HEK293 (cell line): ENCODE measurements at regions not wholly inside any gene's neighbourhood (a gene's known extent, or its start where the extent isn't known, plus 50 kb on each side); places are given as distances from the start of the nearest gene placed in this dataset.

ENCODE experiments used
- CTCF ChIA-PET: fragments of 350-600 bp; formaldehyde crosslinking; extraction: SDS; loops from one replicate; lab custom pipeline; 2021; ENCODE audit warnings: antibody characterized with exemption; lab: Yijun Ruan, JAX
- POLR2A ChIA-PET: fragments of 300-600 bp; formaldehyde crosslinking; extraction: SDS; loops from one replicate; lab custom pipeline; 2020; ENCODE audit warnings: antibody characterized with exemption, inconsistent platforms; lab: Yijun Ruan, JAX
- H3K27ac ChIP-seq: fragments of 200-500 bp; sonication (Bioruptor generic); 2 replicates; pipeline ENCODE4 v1.5.1; 2014; ENCODE audit warnings: low read depth, low read length, control low read depth, inconsistent platforms; ENCODE audit errors: extremely low read depth
- H3K36me3 ChIP-seq, 2 experiments: fragments of 200-500 bp in 1 of 2; sonication (Bioruptor generic) in 1 of 2; 1 replicate in 1 of 2; 2 replicates in 1 of 2; pipeline ENCODE4 v1.5.1; 2014 to 2017; ENCODE audit warnings: inconsistent platforms in 2 of 2, low read length in 2 of 2; ENCODE audit not compliant: control insufficient read depth in 2 of 2, insufficient read depth in 1 of 2
- H3K4me1 ChIP-seq: fragments of 200-500 bp; sonication (Bioruptor generic); 2 replicates; pipeline ENCODE4 v1.5.1; 2014; ENCODE audit warnings: mild to moderate bottlenecking, low read length, inconsistent platforms; ENCODE audit not compliant: control insufficient read depth, insufficient read depth
- H3K4me3 ChIP-seq: 2 replicates; pipeline ENCODE4 v1.5.1; 2011; ENCODE audit warnings: low read depth, mild to moderate bottlenecking, control low read depth, low read length, moderate library complexity
- H3K9me3 ChIP-seq: fragments of 200-500 bp; sonication (Bioruptor generic); 2 replicates; pipeline ENCODE4 v1.5.1; 2014; ENCODE audit warnings: low read depth, low read length, inconsistent platforms; ENCODE audit not compliant: control insufficient read depth, insufficient read depth
- FEZF1 ChIP-seq: fragments of 450-650 bp; formaldehyde crosslinking; IDR thresholded peaks from 2 replicates; pipeline ENCODE4 v1.5.1; 2016; ENCODE audit warnings: missing biosample characterization, missing genetic modification characterization
- HOXA7 ChIP-seq: sonication (generic); formaldehyde crosslinking; IDR thresholded peaks from 2 replicates; pipeline ENCODE4 v1.8.1; 2022; ENCODE audit warnings: missing genetic modification reagents, borderline replicate concordance
- HOXD13 ChIP-seq: sonication (generic); formaldehyde crosslinking; IDR thresholded peaks from 2 replicates; pipeline ENCODE4 v1.8.0; 2022; ENCODE audit warnings: missing genetic modification reagents, borderline replicate concordance
- KLF8 ChIP-seq: fragments of 450-650 bp; formaldehyde crosslinking; IDR thresholded peaks from 2 replicates; pipeline ENCODE4 v1.5.1; 2016; ENCODE audit warnings: missing biosample characterization, missing genetic modification characterization
- OSR2 ChIP-seq: fragments of 450-650 bp; formaldehyde crosslinking; IDR thresholded peaks from 2 replicates; pipeline ENCODE4 v1.5.1; 2016; ENCODE audit warnings: missing biosample characterization, missing genetic modification characterization
- OVOL3 ChIP-seq: fragments of 450-650 bp; formaldehyde crosslinking; IDR thresholded peaks from 2 replicates; pipeline ENCODE4 v1.5.1; 2016; ENCODE audit warnings: missing biosample characterization, missing genetic modification characterization
- SCRT2 ChIP-seq: fragments of 450-650 bp; formaldehyde crosslinking; IDR thresholded peaks from 2 replicates; pipeline ENCODE4 v1.5.1; 2016; ENCODE audit warnings: missing biosample characterization, missing genetic modification characterization
- YY2 ChIP-seq: fragments of 450-650 bp; formaldehyde crosslinking; IDR thresholded peaks from 2 replicates; pipeline ENCODE4 v1.5.1; 2016; ENCODE audit warnings: missing biosample characterization, missing genetic modification characterization
- ZBTB20 ChIP-seq: fragments of 450-650 bp; formaldehyde crosslinking; IDR thresholded peaks from 2 replicates; pipeline ENCODE4 v1.5.1; 2016; ENCODE audit warnings: missing biosample characterization, missing genetic modification characterization
- ZNF157 ChIP-seq: fragments of 450-650 bp; formaldehyde crosslinking; IDR thresholded peaks from 2 replicates; pipeline ENCODE4 v1.5.1; 2016; ENCODE audit warnings: missing biosample characterization, missing genetic modification characterization
- ZNF169 ChIP-seq: fragments of 450-650 bp; formaldehyde crosslinking; IDR thresholded peaks from 2 replicates; pipeline ENCODE4 v1.5.1; 2016; ENCODE audit warnings: missing biosample characterization, missing genetic modification characterization
- ZNF211 ChIP-seq: fragments of 450-650 bp; formaldehyde crosslinking; IDR thresholded peaks from 2 replicates; pipeline ENCODE4 v1.5.1; 2016; ENCODE audit warnings: low read depth, missing biosample characterization, missing genetic modification characterization
- ZNF416 ChIP-seq: fragments of 450-650 bp; formaldehyde crosslinking; IDR thresholded peaks from 2 replicates; pipeline ENCODE4 v1.5.1; 2016; ENCODE audit warnings: missing biosample characterization, missing genetic modification characterization
- ZNF426 ChIP-seq: fragments of 450-650 bp; formaldehyde crosslinking; IDR thresholded peaks from 2 replicates; pipeline ENCODE4 v1.5.1; 2017; ENCODE audit warnings: missing biosample characterization, missing genetic modification characterization, mild to moderate bottlenecking, inconsistent platforms, moderate library complexity
- ZNF510 ChIP-seq: fragments of 450-650 bp; formaldehyde crosslinking; IDR thresholded peaks from 2 replicates; pipeline ENCODE4 v1.5.1; 2018; ENCODE audit warnings: mild to moderate bottlenecking, missing genetic modification characterization, missing biosample characterization; ENCODE audit not compliant: insufficient replicate concordance
- ZNF610 ChIP-seq: fragments of 450-650 bp; formaldehyde crosslinking; IDR thresholded peaks from 2 replicates; pipeline ENCODE4 v1.5.1; 2016; ENCODE audit warnings: missing biosample characterization, missing genetic modification characterization, borderline replicate concordance
- ZNF623 ChIP-seq: fragments of 450-650 bp; formaldehyde crosslinking; IDR thresholded peaks from 2 replicates; pipeline ENCODE4 v1.5.1; 2016; ENCODE audit warnings: missing biosample characterization, missing genetic modification characterization
- ZNF626 ChIP-seq: fragments of 450-650 bp; sonication (Bioruptor Pico); formaldehyde crosslinking; IDR thresholded peaks from 2 replicates; pipeline ENCODE4 v1.5.1; 2018; ENCODE audit warnings: missing biosample characterization, missing genetic modification characterization, inconsistent platforms
- ZNF629 ChIP-seq: fragments of 450-650 bp; formaldehyde crosslinking; IDR thresholded peaks from 2 replicates; pipeline ENCODE4 v1.5.1; 2017; ENCODE audit warnings: missing biosample characterization, missing genetic modification characterization
- TF ChIP-seq, protein P1 (sequence below): fragments of 450-650 bp; formaldehyde crosslinking; conservative IDR thresholded peaks from 2 replicates; pipeline ENCODE4 v1.5.1; 2016; ENCODE audit warnings: low read depth, missing biosample characterization, missing genetic modification characterization
- TF ChIP-seq, protein P2 (sequence below): fragments of 450-650 bp; IDR thresholded peaks from 2 replicates; pipeline ENCODE4 v1.5.1; 2018; ENCODE audit warnings: missing biosample characterization, missing genetic modification characterization
- TF ChIP-seq, protein P3 (sequence below): fragments of 450-650 bp; formaldehyde crosslinking; IDR thresholded peaks from 2 replicates; pipeline ENCODE4 v1.5.1; 2016; ENCODE audit warnings: missing biosample characterization, missing genetic modification characterization
- TF ChIP-seq, protein P4 (sequence below): fragments of 450-650 bp; formaldehyde crosslinking; IDR thresholded peaks from 2 replicates; pipeline ENCODE4 v1.5.1; 2017; ENCODE audit warnings: missing biosample characterization, missing genetic modification characterization

DNA sequence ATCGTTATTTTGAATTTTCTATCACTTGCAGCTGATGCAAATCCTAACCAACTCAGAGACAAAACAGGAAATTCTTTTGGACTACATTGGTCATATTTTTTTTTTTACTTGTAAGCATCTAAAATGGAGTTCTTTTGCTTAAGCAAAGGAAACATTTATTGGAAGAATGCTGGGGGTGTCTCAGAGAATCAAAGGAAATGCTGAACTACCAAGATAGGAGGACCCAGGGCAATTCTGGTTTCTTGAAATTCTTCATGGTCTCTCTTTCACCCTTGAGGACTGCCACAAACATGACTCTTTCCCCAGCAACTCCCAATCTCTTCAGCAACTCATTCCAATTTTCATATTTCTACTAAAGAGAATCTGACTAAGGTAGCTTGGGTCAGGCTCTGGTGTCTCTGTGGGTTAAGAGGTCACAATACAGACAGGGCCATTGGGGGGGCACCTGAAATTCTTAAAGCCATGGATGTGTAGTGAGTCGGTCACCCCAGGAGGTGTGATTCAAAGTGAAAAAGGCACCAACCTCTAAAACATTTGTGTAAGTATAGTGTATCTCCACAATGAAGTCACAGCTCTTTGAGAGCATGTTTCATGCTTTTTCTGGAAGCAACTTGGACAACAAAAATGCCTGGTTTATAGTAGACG, 171.1 kb upstream of the FGGY start:
- Histone ChIP-seq H3K36me3 (no peaks in the 10 kb centered on the region), H3K4me1 (no peaks in the 10 kb centered on the region)
- CTCF ChIA-PET, result interaction anchor here (0.6 kb wide), 1 partner anchor 9 kb away, joined by 5 read pairs; no protein-coding TSS in a partner anchor

DNA sequence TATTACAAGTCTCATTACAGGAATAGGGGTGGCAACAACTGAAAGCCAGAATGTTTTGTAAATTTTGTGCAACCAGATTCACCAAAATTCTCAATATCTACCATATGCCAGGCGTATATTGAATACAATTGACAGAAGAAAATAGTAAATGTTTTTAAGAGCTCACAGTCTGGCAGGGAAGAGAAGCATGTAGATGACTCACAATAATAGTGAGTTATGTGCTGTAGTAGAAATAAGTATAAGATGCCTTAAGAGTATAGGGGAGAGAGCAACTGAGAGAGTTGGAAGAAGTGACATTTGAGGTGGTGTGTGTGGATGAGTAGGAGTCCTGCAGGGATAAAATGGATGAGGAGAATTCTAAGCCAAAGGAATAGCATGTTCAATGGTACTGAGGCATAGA, 170.5 kb upstream of the FGGY start:
- ChIA-PET POLR2A (no interaction called here), CTCF (interaction anchor here (0.6 kb wide), 1 partner anchor 10 kb away, joined by 5 read pairs; no protein-coding TSS in a partner anchor)
- Histone ChIP-seq H3K27ac (no peak overlapping the region), H3K9me3 (no peaks in the 10 kb centered on the region), H3K4me1 (no peaks in the 10 kb centered on the region), H3K4me3 (no peak overlapping the region), H3K36me3 (no peaks in the 10 kb centered on the region)
- TF ChIP-seq ZNF623 (peak; percentile 36), ZNF629 (tag by site-specific recombination) (no peak), FEZF1 (tag by site-specific recombination) (no peak)

More for the DNA sequence above, 171.1 kb upstream of the FGGY start:
- no peak overlapping the region for H3K27ac ChIP-seq
- TF ChIP-seq HOXA7 (CRISPR knock-in tag), result no peak
- TF ChIP-seq ZNF211 (tag by site-specific recombination), result no peak
- no peak for TF ChIP-seq ZNF610
- no peak for TF ChIP-seq ZNF626 (tag by site-specific recombination)
- no peak for TF ChIP-seq HOXD13
- TF ChIP-seq ZNF426 (tag by site-specific recombination), result no peak
- H3K9me3 ChIP-seq, result no peaks in the 10 kb centered on the region
- no peak overlapping the region for H3K4me3 ChIP-seq
- POLR2A ChIA-PET, result no interaction called here

DNA sequence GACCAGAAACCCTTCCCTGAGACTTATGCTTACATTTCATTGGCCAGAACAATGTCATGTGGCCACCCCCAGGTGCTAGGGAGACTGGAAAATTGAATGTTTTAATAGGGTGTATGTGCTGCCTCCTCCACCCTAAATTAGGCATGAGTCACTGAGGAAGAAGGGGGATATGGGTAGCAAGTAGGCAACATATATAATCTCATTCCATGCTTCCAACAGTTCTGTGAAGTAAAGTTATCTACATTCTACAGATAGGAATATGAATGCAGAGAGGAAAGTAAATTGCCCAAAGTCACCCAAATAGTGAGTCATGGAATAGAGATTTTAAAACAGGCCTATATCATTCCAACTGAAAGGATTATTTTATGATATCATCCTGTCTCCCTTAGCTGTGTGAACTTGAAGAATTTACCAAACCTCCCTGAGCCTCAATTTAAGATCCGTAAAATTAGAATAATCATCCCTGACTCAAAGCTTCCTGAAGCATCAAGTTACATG, 168.6 kb upstream of the FGGY start:
- no peak overlapping the region for H3K4me3 ChIP-seq
- CTCF ChIA-PET, result interaction anchor here (0.6 kb wide), 1 partner anchor 55 kb away, joined by 4 read pairs; no protein-coding TSS in a partner anchor
- no peaks in the 10 kb centered on the region for H3K4me1 ChIP-seq
- TF ChIP-seq, protein P1, sequence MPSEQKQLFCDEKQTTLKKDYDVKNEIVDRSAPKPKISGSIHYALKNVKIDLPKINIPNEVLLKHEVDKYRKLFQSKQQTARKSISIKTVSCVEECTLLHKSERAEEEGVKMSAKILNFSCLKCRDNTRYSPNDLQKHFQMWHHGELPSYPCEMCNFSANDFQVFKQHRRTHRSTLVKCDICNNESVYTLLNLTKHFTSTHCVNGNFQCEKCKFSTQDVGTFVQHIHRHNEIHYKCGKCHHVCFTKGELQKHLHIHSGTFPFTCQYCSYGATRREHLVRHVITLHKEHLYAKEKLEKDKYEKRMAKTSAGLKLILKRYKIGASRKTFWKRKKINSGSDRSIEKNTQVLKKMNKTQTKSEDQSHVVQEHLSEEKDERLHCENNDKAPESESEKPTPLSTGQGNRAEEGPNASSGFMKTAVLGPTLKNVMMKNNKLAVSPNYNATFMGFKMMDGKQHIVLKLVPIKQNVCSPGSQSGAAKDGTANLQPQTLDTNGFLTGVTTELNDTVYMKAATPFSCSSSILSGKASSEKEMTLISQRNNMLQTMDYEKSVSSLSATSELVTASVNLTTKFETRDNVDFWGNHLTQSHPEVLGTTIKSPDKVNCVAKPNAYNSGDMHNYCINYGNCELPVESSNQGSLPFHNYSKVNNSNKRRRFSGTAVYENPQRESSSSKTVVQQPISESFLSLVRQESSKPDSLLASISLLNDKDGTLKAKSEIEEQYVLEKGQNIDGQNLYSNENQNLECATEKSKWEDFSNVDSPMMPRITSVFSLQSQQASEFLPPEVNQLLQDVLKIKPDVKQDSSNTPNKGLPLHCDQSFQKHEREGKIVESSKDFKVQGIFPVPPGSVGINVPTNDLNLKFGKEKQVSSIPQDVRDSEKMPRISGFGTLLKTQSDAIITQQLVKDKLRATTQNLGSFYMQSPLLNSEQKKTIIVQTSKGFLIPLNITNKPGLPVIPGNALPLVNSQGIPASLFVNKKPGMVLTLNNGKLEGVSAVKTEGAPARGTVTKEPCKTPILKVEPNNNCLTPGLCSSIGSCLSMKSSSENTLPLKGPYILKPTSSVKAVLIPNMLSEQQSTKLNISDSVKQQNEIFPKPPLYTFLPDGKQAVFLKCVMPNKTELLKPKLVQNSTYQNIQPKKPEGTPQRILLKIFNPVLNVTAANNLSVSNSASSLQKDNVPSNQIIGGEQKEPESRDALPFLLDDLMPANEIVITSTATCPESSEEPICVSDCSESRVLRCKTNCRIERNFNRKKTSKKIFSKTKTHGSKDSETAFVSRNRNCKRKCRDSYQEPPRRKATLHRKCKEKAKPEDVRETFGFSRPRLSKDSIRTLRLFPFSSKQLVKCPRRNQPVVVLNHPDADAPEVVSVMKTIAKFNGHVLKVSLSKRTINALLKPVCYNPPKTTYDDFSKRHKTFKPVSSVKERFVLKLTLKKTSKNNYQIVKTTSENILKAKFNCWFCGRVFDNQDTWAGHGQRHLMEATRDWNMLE (tag by site-specific recombination), result no peak
- TF ChIP-seq ZNF169, result no peak
- no peak for TF ChIP-seq ZNF510 (tag by site-specific recombination)
- TF ChIP-seq ZBTB20 (tag by site-specific recombination), result no peak
- TF ChIP-seq ZNF416 (tag by site-specific recombination), result no peak
- no peak for TF ChIP-seq YY2 (tag by site-specific recombination)
- TF ChIP-seq, protein P2, sequence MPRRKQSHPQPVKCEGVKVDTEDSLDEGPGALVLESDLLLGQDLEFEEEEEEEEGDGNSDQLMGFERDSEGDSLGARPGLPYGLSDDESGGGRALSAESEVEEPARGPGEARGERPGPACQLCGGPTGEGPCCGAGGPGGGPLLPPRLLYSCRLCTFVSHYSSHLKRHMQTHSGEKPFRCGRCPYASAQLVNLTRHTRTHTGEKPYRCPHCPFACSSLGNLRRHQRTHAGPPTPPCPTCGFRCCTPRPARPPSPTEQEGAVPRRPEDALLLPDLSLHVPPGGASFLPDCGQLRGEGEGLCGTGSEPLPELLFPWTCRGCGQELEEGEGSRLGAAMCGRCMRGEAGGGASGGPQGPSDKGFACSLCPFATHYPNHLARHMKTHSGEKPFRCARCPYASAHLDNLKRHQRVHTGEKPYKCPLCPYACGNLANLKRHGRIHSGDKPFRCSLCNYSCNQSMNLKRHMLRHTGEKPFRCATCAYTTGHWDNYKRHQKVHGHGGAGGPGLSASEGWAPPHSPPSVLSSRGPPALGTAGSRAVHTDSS (tag by site-specific recombination), result no peak
- TF ChIP-seq OSR2 (tag by site-specific recombination), result no peak
- TF ChIP-seq ZNF157 (tag by site-specific recombination), result no peak
- no peak for TF ChIP-seq SCRT2 (tag by site-specific recombination)
- TF ChIP-seq, protein P3, sequence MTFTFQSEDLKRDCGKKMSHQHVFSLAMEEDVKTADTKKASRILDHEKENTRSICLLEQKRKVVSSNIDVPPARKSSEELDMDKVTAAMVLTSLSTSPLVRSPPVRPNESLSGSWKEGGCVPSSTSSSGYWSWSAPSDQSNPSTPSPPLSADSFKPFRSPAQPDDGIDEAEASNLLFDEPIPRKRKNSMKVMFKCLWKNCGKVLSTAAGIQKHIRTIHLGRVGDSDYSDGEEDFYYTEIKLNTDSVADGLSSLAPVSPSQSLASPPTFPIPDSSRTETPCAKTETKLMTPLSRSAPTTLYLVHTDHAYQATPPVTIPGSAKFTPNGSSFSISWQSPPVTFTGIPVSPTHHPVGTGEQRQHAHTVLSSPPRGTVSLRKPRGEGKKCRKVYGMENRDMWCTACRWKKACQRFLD (tag by site-specific recombination), result no peak
- no peak for TF ChIP-seq OVOL3 (tag by site-specific recombination)
- TF ChIP-seq, protein P4, sequence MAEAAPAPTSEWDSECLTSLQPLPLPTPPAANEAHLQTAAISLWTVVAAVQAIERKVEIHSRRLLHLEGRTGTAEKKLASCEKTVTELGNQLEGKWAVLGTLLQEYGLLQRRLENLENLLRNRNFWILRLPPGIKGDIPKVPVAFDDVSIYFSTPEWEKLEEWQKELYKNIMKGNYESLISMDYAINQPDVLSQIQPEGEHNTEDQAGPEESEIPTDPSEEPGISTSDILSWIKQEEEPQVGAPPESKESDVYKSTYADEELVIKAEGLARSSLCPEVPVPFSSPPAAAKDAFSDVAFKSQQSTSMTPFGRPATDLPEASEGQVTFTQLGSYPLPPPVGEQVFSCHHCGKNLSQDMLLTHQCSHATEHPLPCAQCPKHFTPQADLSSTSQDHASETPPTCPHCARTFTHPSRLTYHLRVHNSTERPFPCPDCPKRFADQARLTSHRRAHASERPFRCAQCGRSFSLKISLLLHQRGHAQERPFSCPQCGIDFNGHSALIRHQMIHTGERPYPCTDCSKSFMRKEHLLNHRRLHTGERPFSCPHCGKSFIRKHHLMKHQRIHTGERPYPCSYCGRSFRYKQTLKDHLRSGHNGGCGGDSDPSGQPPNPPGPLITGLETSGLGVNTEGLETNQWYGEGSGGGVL (tag by site-specific recombination), result no peak
- TF ChIP-seq KLF8, result no peak
- no peak for TF ChIP-seq ZNF623
- no peaks in the 10 kb centered on the region for H3K9me3 ChIP-seq
- H3K27ac ChIP-seq, result no peak overlapping the region
- H3K36me3 ChIP-seq, result no peaks in the 10 kb centered on the region
- POLR2A ChIA-PET, result no interaction called here
